Breast epithelium (tissue), 3 donors: ENCODE measurements at regions not wholly inside any gene's neighbourhood (a gene's known extent, or its start where the extent isn't known, plus 50 kb on each side); places are given as distances from the start of the nearest gene placed in this dataset.

ENCODE experiments used
- CTCF ChIP-seq, 3 donors: fragments of 450-650 bp; IDR thresholded peaks; one replicate each; pipeline ENCODE4 v1.5.1; 2016 to 2017; ENCODE audit warnings: antibody characterized with exemption in 3 of 3, mild to moderate bottlenecking in 3 of 3, moderate library complexity in 3 of 3
- POLR2A ChIP-seq: fragments of 450-650 bp; IDR thresholded peaks from one replicate; pipeline ENCODE4 v1.6.1; 2016; ENCODE audit warnings: antibody characterized with exemption, mild to moderate bottlenecking, moderate library complexity
- POLR2AphosphoS5 ChIP-seq, 3 donors: sonication (generic); formaldehyde crosslinking; IDR thresholded peaks; one replicate each; pipeline ENCODE4 v1.6.1; 2017; ENCODE audit warnings: antibody characterized with exemption in 3 of 3

- TF ChIP-seq CTCF (IDR thresholded peaks at IDR 0.05) (no peak), POLR2A (no peak), POLR2AphosphoS5 (IDR thresholded peaks at IDR 0.05) (no peak)
These were observed 279.3 kb upstream of the FLRT2 start for GRCh38 chr14:85250414-85251189.
